Hepatocyte (in vitro differentiated cells): ENCODE measurements at regions not wholly inside any gene's neighbourhood (a gene's known extent, or its start where the extent isn't known, plus 50 kb on each side); places are given as distances from the start of the nearest gene placed in this dataset.

Experiments used
- DNase-seq: peaks from one replicate; pipeline ENCODE4 v3.0.0-alpha.2; 2016; ENCODE audit warnings: low spot score
- H2AFZ ChIP-seq: fragments of 200-600 bp; sonication (generic); 2 replicates; pipeline ENCODE4 v1.6.0; 2016; ENCODE audit warnings: antibody characterized with exemption, mild to moderate bottlenecking
- H3K27ac ChIP-seq: fragments of 200-600 bp; sonication (generic); 2 replicates; pipeline ENCODE4 v1.5.1; 2016; ENCODE audit warnings: mild to moderate bottlenecking
- H3K27me3 ChIP-seq: fragments of 200-600 bp; sonication (generic); 2 replicates; pipeline ENCODE4 v1.6.1; 2016
- H3K36me3 ChIP-seq: fragments of 200-600 bp; sonication (generic); replicated peaks from 2 replicates; pipeline ENCODE4 v1.5.1; 2016; ENCODE audit warnings: low read depth; ENCODE audit not compliant: insufficient read depth
- H3K4me1 ChIP-seq: fragments of 200-600 bp; sonication (generic); 2 replicates; pipeline ENCODE4 v1.5.1; 2016; ENCODE audit warnings: mild to moderate bottlenecking, moderate library complexity; ENCODE audit not compliant: insufficient read depth
- H3K4me2 ChIP-seq: fragments of 200-600 bp; sonication (generic); 2 replicates; pipeline ENCODE4 v1.6.0; 2016
- H3K4me3 ChIP-seq: fragments of 200-600 bp; sonication (generic); 2 replicates; pipeline ENCODE4 v1.5.1; 2016; ENCODE audit warnings: mild to moderate bottlenecking
- H3K79me2 ChIP-seq: fragments of 200-600 bp; sonication (generic); 2 replicates; pipeline ENCODE4 v1.6.0; 2017; ENCODE audit warnings: mild to moderate bottlenecking
- H3K9me2 ChIP-seq: fragments of 200-600 bp; sonication (generic); replicated peaks from 2 replicates; pipeline ENCODE4 v1.6.0; 2017; ENCODE audit warnings: mild to moderate bottlenecking; ENCODE audit not compliant: insufficient read depth
- H3K9me3 ChIP-seq: fragments of 200-600 bp; sonication (generic); 2 replicates; pipeline ENCODE4 v1.5.1; 2016; ENCODE audit warnings: low read depth, mild to moderate bottlenecking
- H4K20me1 ChIP-seq: fragments of 200-600 bp; sonication (generic); 2 replicates; pipeline ENCODE4 v1.6.0; 2016; ENCODE audit warnings: mild to moderate bottlenecking; ENCODE audit not compliant: insufficient read depth, poor library complexity, severe bottlenecking
- EZH2 ChIP-seq: fragments of 200-600 bp; sonication (generic); IDR thresholded peaks from 2 replicates; pipeline ENCODE4 v1.6.1; 2016; ENCODE audit warnings: antibody characterized with exemption, mild to moderate bottlenecking, borderline replicate concordance
- EZH2phosphoT487 ChIP-seq: fragments of 200-600 bp; sonication (generic); IDR thresholded peaks from one replicate; pipeline ENCODE4 v1.6.1; 2018; ENCODE audit warnings: antibody characterized with exemption, mild to moderate bottlenecking, low read depth, moderate library complexity; ENCODE audit not compliant: unreplicated experiment, severe bottlenecking
- WGBS: methylation state at CpG from one replicate; pipeline ENCODE4 v1.1.6; 2016; ENCODE audit warnings: low lambda C conversion rate; ENCODE audit errors: missing lambda C conversion rate; 5-methylcytosine and 5-hydroxymethylcytosine counted together
- TF ChIP-seq, protein P1 (sequence below): fragments of 200-600 bp; sonication (generic); IDR thresholded peaks from 2 replicates; pipeline ENCODE4 v1.5.1; 2016; ENCODE audit warnings: antibody characterized with exemption, mild to moderate bottlenecking; ENCODE audit not compliant: poor library complexity

GRCh38 chr3:13199006-13199776 is 126.0 kb upstream of the IQSEC1 start:
- TF ChIP-seq EZH2 (no peak), EZH2phosphoT487 (no peak)
- TF ChIP-seq, protein P1, sequence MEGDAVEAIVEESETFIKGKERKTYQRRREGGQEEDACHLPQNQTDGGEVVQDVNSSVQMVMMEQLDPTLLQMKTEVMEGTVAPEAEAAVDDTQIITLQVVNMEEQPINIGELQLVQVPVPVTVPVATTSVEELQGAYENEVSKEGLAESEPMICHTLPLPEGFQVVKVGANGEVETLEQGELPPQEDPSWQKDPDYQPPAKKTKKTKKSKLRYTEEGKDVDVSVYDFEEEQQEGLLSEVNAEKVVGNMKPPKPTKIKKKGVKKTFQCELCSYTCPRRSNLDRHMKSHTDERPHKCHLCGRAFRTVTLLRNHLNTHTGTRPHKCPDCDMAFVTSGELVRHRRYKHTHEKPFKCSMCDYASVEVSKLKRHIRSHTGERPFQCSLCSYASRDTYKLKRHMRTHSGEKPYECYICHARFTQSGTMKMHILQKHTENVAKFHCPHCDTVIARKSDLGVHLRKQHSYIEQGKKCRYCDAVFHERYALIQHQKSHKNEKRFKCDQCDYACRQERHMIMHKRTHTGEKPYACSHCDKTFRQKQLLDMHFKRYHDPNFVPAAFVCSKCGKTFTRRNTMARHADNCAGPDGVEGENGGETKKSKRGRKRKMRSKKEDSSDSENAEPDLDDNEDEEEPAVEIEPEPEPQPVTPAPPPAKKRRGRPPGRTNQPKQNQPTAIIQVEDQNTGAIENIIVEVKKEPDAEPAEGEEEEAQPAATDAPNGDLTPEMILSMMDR: no peak
- Histone ChIP-seq H3K79me2 (no peaks in the 10 kb centered on the region), H3K4me3 (no peak overlapping the region), H4K20me1 (no peaks in the 10 kb centered on the region), H3K27ac (no peak overlapping the region), H2AFZ (no peak overlapping the region), H3K27me3 (no peaks in the 10 kb centered on the region), H3K4me1 (no peaks in the 10 kb centered on the region), H3K9me3 (no peaks in the 10 kb centered on the region), H3K36me3 (no peaks in the 10 kb centered on the region), H3K9me2 (no peaks in the 10 kb centered on the region), H3K4me2 (no peak overlapping the region)
- 84% methylated on average over 22 of the region's 25 CpGs for WGBS
- DNase-seq: no peak

GRCh38 chr3:13198264-13198879 is 125.1 kb upstream of the IQSEC1 start:
- H3K4me1 ChIP-seq: no peaks in the 10 kb centered on the region
- H2AFZ ChIP-seq: no peak overlapping the region
- TF ChIP-seq, protein P1: no peak
- TF ChIP-seq EZH2 (no peak), EZH2phosphoT487 (no peak)
- H3K36me3 ChIP-seq: no peaks in the 10 kb centered on the region
- no peaks in the 10 kb centered on the region for H3K79me2 ChIP-seq
- no peaks in the 10 kb centered on the region for H3K9me3 ChIP-seq
- 90% methylated on average over 11 of the region's 11 CpGs for WGBS
- no peaks in the 10 kb centered on the region for H3K9me2 ChIP-seq
- no peak overlapping the region for H3K27ac ChIP-seq
- no peaks in the 10 kb centered on the region for H4K20me1 ChIP-seq
- no peak overlapping the region for H3K4me2 ChIP-seq
- DNase-seq: no peak
- no peak overlapping the region for H3K4me3 ChIP-seq
- no peaks in the 10 kb centered on the region for H3K27me3 ChIP-seq

GRCh38 chr3:13197795-13198194 is 124.6 kb upstream of the IQSEC1 start:
- Histone ChIP-seq H3K4me1 (no peaks in the 10 kb centered on the region), H3K79me2 (no peaks in the 10 kb centered on the region), H3K27me3 (no peaks in the 10 kb centered on the region), H3K27ac (no peak overlapping the region), H3K36me3 (no peaks in the 10 kb centered on the region), H4K20me1 (no peaks in the 10 kb centered on the region), H3K9me3 (no peaks in the 10 kb centered on the region), H3K4me3 (no peak overlapping the region), H3K4me2 (no peak overlapping the region), H2AFZ (no peak overlapping the region), H3K9me2 (no peaks in the 10 kb centered on the region)
- 89% methylated on average over 13 of the region's 13 CpGs for WGBS
- TF ChIP-seq, protein P1: no peak
- no peak for TF ChIP-seq EZH2phosphoT487
- TF ChIP-seq EZH2: no peak
- DNase-seq: no peak
